Right atrium auricular region (tissue), 2 donors: ENCODE measurements at regions not wholly inside any gene's neighbourhood (a gene's known extent, or its start where the extent isn't known, plus 50 kb on each side); places are given as distances from the start of the nearest gene placed in this dataset.

Experiments used
- DNase-seq: peaks from one replicate; pipeline ENCODE4 v3.0.0-alpha.2; 2019; ENCODE audit warnings: low spot score
- H3K27ac ChIP-seq, 2 donors: fragments of 200-600 bp; sonication (generic); 1 replicate in 1 of 2; 2 replicates in 1 of 2; pipeline ENCODE4 v1.5.1; 2016 to 2019
- H3K27me3 ChIP-seq, 2 donors: fragments of 200-600 bp; sonication (generic); one replicate each; pipeline versions ENCODE4 v1.5.1 to v1.6.0; 2017 to 2019
- H3K36me3 ChIP-seq: fragments of 200-600 bp; sonication (generic); one replicate; pipeline ENCODE4 v1.5.1; 2016
- H3K4me1 ChIP-seq, 2 donors: fragments of 200-600 bp; sonication (generic); one replicate each; pipeline versions ENCODE4 v1.5.1 to v1.6.0; 2017 to 2019
- H3K4me3 ChIP-seq, 2 donors: fragments of 200-600 bp; sonication (generic); 1 replicate in 1 of 2; 2 replicates in 1 of 2; pipeline ENCODE4 v1.5.1; 2017 to 2019; ENCODE audit warnings: mild to moderate bottlenecking in 1 of 2, moderate library complexity in 1 of 2
- H3K9me3 ChIP-seq, 2 donors: fragments of 200-600 bp; sonication (generic); one replicate each; pipeline ENCODE4 v1.5.1; 2019
- TF ChIP-seq, protein P1 (sequence below), 2 donors: fragments of 200-600 bp; sonication (generic); IDR thresholded peaks; one replicate each; pipeline ENCODE4 v1.5.1; 2019; ENCODE audit warnings: antibody characterized with exemption in 2 of 2

DNA sequence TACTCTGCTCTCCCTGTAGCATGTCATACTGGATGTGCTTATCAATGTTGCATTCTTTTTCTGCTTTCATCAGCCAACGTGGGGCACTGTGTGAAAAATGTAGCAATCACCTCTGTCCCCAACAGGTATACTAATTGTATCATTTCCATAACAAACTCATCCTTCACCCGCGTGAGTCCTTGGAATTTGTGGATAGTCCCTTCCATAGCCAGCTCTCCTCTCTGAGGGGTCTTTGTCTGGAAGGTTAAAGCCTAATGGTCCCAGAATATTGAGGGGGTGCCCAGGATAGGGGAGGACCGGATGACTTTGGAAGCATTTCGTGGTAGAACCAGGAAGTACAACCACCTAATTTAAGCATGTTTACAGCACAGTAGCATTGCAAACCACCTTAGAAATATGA is 124.6 kb downstream of the FOXB1 start:
- no peak for DNase-seq
- Histone ChIP-seq H3K27ac (no peak overlapping the region), H3K9me3 (no peaks in the 10 kb centered on the region), H3K27me3 (no peaks in the 10 kb centered on the region), H3K36me3 (no peaks in the 10 kb centered on the region), H3K4me3 (no peak overlapping the region), H3K4me1 (peaks cover 0 to 7% of the 10 kb centered on the region in 2 donors)
- TF ChIP-seq, protein P1, sequence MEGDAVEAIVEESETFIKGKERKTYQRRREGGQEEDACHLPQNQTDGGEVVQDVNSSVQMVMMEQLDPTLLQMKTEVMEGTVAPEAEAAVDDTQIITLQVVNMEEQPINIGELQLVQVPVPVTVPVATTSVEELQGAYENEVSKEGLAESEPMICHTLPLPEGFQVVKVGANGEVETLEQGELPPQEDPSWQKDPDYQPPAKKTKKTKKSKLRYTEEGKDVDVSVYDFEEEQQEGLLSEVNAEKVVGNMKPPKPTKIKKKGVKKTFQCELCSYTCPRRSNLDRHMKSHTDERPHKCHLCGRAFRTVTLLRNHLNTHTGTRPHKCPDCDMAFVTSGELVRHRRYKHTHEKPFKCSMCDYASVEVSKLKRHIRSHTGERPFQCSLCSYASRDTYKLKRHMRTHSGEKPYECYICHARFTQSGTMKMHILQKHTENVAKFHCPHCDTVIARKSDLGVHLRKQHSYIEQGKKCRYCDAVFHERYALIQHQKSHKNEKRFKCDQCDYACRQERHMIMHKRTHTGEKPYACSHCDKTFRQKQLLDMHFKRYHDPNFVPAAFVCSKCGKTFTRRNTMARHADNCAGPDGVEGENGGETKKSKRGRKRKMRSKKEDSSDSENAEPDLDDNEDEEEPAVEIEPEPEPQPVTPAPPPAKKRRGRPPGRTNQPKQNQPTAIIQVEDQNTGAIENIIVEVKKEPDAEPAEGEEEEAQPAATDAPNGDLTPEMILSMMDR (IDR thresholded peaks at IDR 0.05) = no peak

DNA sequence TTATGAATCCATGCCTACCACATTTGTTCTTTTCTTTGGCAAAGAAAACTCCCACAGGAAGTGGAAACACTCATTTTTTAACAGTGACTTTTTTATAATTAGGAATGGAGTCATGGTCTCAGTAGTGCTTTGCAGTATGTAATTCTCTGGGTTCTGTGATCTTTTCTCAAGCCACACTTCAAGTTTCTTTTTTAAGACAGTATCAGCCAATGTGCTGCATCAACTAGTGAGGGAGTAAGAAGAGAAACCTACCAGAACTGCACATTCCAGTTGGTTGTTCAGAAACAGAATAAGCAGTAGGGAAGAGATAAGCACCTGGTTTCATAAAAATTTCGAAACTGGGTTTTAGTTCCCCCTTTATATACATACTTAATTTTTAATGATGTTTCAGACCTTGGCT is 126.3 kb downstream of the FOXB1 start:
- Histone ChIP-seq H3K9me3 (no peaks in the 10 kb centered on the region), H3K27me3 (no peaks in the 10 kb centered on the region)

DNA sequence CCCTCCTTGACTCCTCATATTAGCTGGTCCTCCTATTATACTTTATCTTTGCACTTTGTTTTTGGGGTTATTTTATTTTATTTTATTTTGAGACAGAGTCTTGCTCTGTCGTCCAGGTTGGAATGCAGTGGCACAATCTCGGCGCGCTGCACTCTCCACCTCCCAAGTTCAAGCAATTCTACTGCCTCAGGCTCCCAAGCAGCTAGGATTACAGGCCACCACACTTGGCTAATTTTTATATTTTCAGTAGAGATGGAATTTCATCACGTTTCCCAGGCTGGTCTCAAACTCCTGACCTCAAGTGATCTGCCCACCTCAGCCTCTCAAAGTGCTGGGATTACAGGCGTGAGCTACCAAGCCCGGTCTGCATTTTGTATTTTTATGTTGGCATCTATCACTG is 126.7 kb downstream of the FOXB1 start:
- Histone ChIP-seq H3K27me3 (no peaks in the 10 kb centered on the region), H3K4me1 (peaks cover 0 to 7% of the 10 kb centered on the region in 2 donors), H3K4me3 (no peak overlapping the region), H3K9me3 (no peaks in the 10 kb centered on the region), H3K36me3 (no peaks in the 10 kb centered on the region), H3K27ac (no peak overlapping the region)
- TF ChIP-seq, protein P1 (IDR thresholded peaks at IDR 0.05) = no peak
- DNase-seq = no peak

More for the DNA sequence above, 126.3 kb downstream of the FOXB1 start:
- Histone ChIP-seq H3K4me1 (peaks cover 0 to 7% of the 10 kb centered on the region in 2 donors), H3K27ac (no peak overlapping the region), H3K4me3 (no peak overlapping the region), H3K36me3 (no peaks in the 10 kb centered on the region)
- TF ChIP-seq, protein P1 (IDR thresholded peaks at IDR 0.05) = no peak
- no peak for DNase-seq

DNA sequence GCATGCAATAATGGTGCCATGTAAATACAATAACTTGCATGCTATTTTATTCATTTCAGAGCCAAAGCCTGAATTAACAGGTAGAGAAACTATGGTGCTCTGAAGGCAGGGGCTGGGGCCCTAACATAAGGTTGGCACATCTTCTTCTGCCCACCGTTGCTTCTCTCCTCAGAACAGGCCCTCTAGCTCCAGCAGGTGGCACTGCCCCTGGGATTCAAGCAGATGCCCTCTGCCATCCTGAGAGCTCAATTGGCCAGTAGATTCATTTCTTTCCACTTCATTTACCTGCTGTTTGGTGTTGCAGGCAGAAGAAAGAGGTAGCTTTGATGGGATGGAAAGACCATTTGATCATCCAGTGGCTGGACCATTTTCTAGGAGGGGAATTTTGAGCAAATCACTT is 130.5 kb downstream of the FOXB1 start:
- DNase-seq = no peak
- Histone ChIP-seq H3K27me3 (no peaks in the 10 kb centered on the region), H3K9me3 (no peaks in the 10 kb centered on the region), H3K4me1 (no peaks in the 10 kb centered on the region), H3K27ac (no peak overlapping the region), H3K36me3 (no peaks in the 10 kb centered on the region), H3K4me3 (no peak overlapping the region)
- TF ChIP-seq, protein P1 (IDR thresholded peaks at IDR 0.05) = no peak

DNA sequence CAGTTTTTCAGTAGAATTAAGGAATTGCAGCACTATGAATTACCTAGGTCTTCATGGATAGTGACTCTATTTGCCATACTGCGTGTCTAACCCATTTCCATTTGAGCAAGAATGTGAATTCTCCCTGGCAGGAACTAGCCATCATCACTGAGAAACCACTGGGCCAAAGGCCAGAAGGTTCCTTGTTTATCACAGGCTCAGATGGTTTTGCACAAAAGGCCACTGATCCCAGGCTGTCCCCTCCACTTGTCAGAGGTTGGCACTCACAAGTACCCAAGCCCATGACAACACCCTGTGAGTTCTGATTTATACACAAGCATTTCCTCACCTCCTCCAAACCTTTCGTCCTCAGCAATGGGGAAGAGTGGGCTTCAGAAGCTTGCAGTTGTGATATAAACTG is 131.8 kb downstream of the FOXB1 start:
- H3K36me3 ChIP-seq = no peaks in the 10 kb centered on the region
- TF ChIP-seq, protein P1 (IDR thresholded peaks at IDR 0.05) = no peak
- H3K27ac ChIP-seq = no peak overlapping the region
- H3K9me3 ChIP-seq = no peaks in the 10 kb centered on the region
- H3K4me3 ChIP-seq = no peak overlapping the region
- DNase-seq = no peak
- no peaks in the 10 kb centered on the region for H3K4me1 ChIP-seq
- no peaks in the 10 kb centered on the region for H3K27me3 ChIP-seq

DNA sequence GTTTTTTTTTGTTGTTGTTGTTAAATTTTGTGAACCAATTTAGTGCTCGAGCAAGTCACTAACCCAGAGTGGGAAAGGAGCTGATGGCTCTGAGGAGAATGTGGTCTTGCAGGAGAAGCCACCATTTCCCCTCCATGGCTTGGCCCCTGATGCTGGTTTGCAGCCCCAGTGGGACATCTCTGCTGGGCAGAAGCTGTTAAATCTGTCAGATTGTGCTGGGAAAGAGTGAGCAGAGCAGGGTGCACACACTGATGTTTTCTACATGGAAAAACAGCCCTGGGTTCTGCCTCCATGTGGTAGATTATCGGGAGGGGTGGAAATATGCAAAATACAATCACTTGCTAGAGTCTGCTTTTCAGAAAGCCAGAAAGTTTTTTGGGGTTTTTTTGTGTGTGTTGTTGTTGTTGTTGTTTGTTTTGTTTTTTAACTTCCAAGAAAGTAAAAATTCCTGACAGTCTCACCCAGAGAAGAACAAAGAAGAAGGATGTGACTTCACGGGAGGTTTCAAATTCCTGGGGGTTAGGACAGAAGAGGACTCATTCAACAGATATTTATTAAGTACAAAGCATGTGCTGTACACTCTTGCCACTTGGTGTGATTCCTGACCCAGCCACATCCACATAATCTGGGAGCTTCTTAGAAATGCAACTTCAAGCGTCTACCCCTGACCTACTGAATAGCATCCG is 133.7 kb downstream of the FOXB1 start:
- no peak overlapping the region for H3K27ac ChIP-seq
- no peak overlapping the region for H3K4me3 ChIP-seq
- H3K9me3 ChIP-seq = no peaks in the 10 kb centered on the region
- H3K27me3 ChIP-seq = no peaks in the 10 kb centered on the region
- DNase-seq = no peak
- H3K4me1 ChIP-seq = no peaks in the 10 kb centered on the region
- TF ChIP-seq, protein P1 (IDR thresholded peaks at IDR 0.05) = no peak
- no peaks in the 10 kb centered on the region for H3K36me3 ChIP-seq
